Skin epidermis (tissue), 12 donors: ENCODE measurements at regions not wholly inside any gene's neighbourhood (a gene's known extent, or its start where the extent isn't known, plus 50 kb on each side); places are given as distances from the start of the nearest gene placed in this dataset.

ENCODE experiments used
- H3K27ac ChIP-seq, 21 experiments: fragments of 200-600 bp; sonication (generic) in 11 of 21; one replicate each; pipeline ENCODE4 v1.5.0; 2020; ENCODE audit warnings: mild to moderate bottlenecking in 3 of 21, inconsistent platforms in 2 of 21, moderate library complexity in 2 of 21
- H3K4me3 ChIP-seq, 7 experiments: fragments of 200-600 bp; sonication (generic) in 2 of 7; one replicate each; pipeline ENCODE4 v1.5.0; 2020; ENCODE audit warnings: inconsistent platforms in 2 of 7, mild to moderate bottlenecking in 2 of 7, moderate library complexity in 1 of 7

- Histone ChIP-seq H3K4me3 (no peak overlapping the region), H3K27ac (no peak overlapping the region)
Measured at GRCh38 chr14:34224221-34224620, 237.8 kb downstream of the SPTSSA start.

- no peak overlapping the region for H3K4me3 ChIP-seq
- no peak overlapping the region for H3K27ac ChIP-seq
Measured at GRCh38 chr14:34223373-34224148, 238.5 kb downstream of the SPTSSA start.

- no peak overlapping the region for H3K4me3 ChIP-seq
- no peak overlapping the region for H3K27ac ChIP-seq
Measured at GRCh38 chr14:34222867-34223266, 239.2 kb downstream of the SPTSSA start.

- Histone ChIP-seq H3K4me3 (no peak overlapping the region), H3K27ac (no peak overlapping the region)
Measured at GRCh38 chr14:34222122-34222521, 239.9 kb downstream of the SPTSSA start.

- Histone ChIP-seq H3K27ac (no peak overlapping the region), H3K4me3 (no peak overlapping the region)
Measured at GRCh38 chr14:34220921-34221320, 241.1 kb downstream of the SPTSSA start.

- no peak overlapping the region for H3K4me3 ChIP-seq
- H3K27ac ChIP-seq = no peak overlapping the region
Measured at GRCh38 chr14:34220378-34220706, 241.7 kb downstream of the SPTSSA start.

- H3K4me3 ChIP-seq = no peak overlapping the region
- H3K27ac ChIP-seq = peak overlapping the region in 1 of 21 experiments; percentile 46
Measured at GRCh38 chr14:34219661-34220377, 242.2 kb downstream of the SPTSSA start.

GRCh38 chr14:34218881-34219280 lies 243.2 kb downstream of the SPTSSA start:
- H3K27ac ChIP-seq = no peak overlapping the region

GRCh38 chr14:34214961-34215360 lies 247.1 kb downstream of the SPTSSA start:
- H3K27ac ChIP-seq = no peak overlapping the region
- H3K4me3 ChIP-seq = no peak overlapping the region

More at GRCh38 chr14:34218881-34219280, 243.2 kb downstream of the SPTSSA start:
- no peak overlapping the region for H3K4me3 ChIP-seq

- H3K4me3 ChIP-seq = no peak overlapping the region
- H3K27ac ChIP-seq = no peak overlapping the region
Measured at GRCh38 chr14:34213332-34213731, 248.7 kb downstream of the SPTSSA start.

GRCh38 chr14:34212172-34212929 lies 249.7 kb downstream of the SPTSSA start:
- Histone ChIP-seq H3K4me3 (no peak overlapping the region), H3K27ac (peak overlapping the region in 4 of 21 experiments; percentile 1 to 33 (median 14))

GRCh38 chr14:34211732-34212131 lies 250.3 kb downstream of the SPTSSA start:
- Histone ChIP-seq H3K27ac (peak overlapping the region in 4 of 21 experiments; percentile 1 to 33 (median 14)), H3K4me3 (no peak overlapping the region)

- no peak overlapping the region for H3K27ac ChIP-seq
- no peak overlapping the region for H3K4me3 ChIP-seq
Measured at GRCh38 chr14:34208532-34208931, 253.5 kb downstream of the SPTSSA start.

- H3K4me3 ChIP-seq = no peak overlapping the region
- no peak overlapping the region for H3K27ac ChIP-seq
Measured at GRCh38 chr14:34205799-34206198, 254.9 kb upstream of the EGLN3 start.

GRCh38 chr14:34204774-34205173 lies 253.9 kb upstream of the EGLN3 start:
- no peak overlapping the region for H3K4me3 ChIP-seq
- H3K27ac ChIP-seq = no peak overlapping the region

GRCh38 chr14:34203251-34203722 lies 252.4 kb upstream of the EGLN3 start:
- peak overlapping the region in 12 of 21 experiments; percentile 0 to 64 (median 54) for H3K27ac ChIP-seq
- H3K4me3 ChIP-seq = no peak overlapping the region

GRCh38 chr14:34201909-34202637 lies 251.2 kb upstream of the EGLN3 start:
- Histone ChIP-seq H3K4me3 (no peak overlapping the region), H3K27ac (peak overlapping the region in 12 of 21 experiments; percentile 0 to 72 (median 50))

- Histone ChIP-seq H3K4me3 (no peak overlapping the region), H3K27ac (peak overlapping the region in 1 of 21 experiments; percentile 17)
Measured at GRCh38 chr14:34199585-34199984, 248.7 kb upstream of the EGLN3 start.

- Histone ChIP-seq H3K4me3 (no peak overlapping the region), H3K27ac (no peak overlapping the region)
Measured at GRCh38 chr14:34198096-34198495, 247.2 kb upstream of the EGLN3 start.

GRCh38 chr14:34195964-34196363 lies 245.1 kb upstream of the EGLN3 start:
- no peak overlapping the region for H3K27ac ChIP-seq
- no peak overlapping the region for H3K4me3 ChIP-seq
